ENCODE measurements at regions not wholly inside any gene's neighbourhood (a gene's known extent, or its start where the extent isn't known, plus 50 kb on each side); places are given as distances from the start of the nearest gene placed in this dataset.

DNA sequence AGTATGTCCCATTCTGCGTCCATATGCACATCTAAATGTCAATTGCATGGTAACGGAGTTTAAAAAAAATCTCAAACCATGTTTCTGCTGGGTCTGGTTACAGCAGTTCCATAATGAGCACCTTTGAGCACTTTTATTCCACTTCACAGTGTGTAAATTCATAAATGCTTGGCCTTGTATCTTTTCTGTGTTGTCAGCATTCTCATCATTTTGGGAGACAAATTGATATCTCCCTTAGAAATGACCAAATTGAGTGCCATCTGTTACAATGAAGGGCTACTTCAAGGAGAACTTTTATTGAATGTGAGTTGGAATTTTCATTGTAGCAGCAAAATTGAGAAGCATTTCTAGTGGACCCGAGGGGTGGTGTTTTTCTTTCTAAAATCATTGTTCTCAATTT, 432.9 kb upstream of the PCDH9 start:
- Histone ChIP-seq H2BK20ac (ENCODE audit: low read length) (no peak overlapping the region), H3K14ac (ENCODE audit: insufficient read length) (no peak overlapping the region), H4K91ac (replicated peaks; ENCODE audit: insufficient read length, low read length) (no peak overlapping the region), H3K9me3 (ENCODE audit: insufficient read depth in 2 of 2, low read depth in 1 of 2, low read length in 1 of 2) (no peaks in the 10 kb centered on the region), H3K27me3 (replicated peaks in 1 of 4; ENCODE audit: control insufficient read depth in 3 of 4, extremely low read depth in 1 of 4, insufficient read depth in 3 of 4, low read length in 3 of 4) (no peaks in the 10 kb centered on the region), H3K23ac (ENCODE audit: insufficient read length) (no peak overlapping the region), H3K79me1 (ENCODE audit: low read depth, low read length) (no peaks in the 10 kb centered on the region), H3K4me2 (ENCODE audit: insufficient read depth in 1 of 2, low read depth in 2 of 2, low read length in 2 of 2) (no peak overlapping the region), H2AK5ac (ENCODE audit: low read depth, low read length) (no peak overlapping the region), H4K5ac (ENCODE audit: insufficient read length, low read depth, low read length) (no peak overlapping the region), H4K8ac (ENCODE audit: extremely low read depth, insufficient read depth, low read length) (no peak overlapping the region), H3K4ac (replicated peaks; ENCODE audit: insufficient read length, low read depth, low read length) (no peak overlapping the region), H2AFZ (ENCODE audit: low read length) (no peak overlapping the region), H3K23me2 (ENCODE audit: low read depth, low read length) (no peaks in the 10 kb centered on the region), H3K9ac (replicated peaks in 1 of 4; ENCODE audit: extremely low read depth in 1 of 4, low read depth in 3 of 4, low read length in 3 of 4) (no peak overlapping the region), H3K56ac (replicated peaks; ENCODE audit: insufficient read length, low read depth, low read length) (no peak overlapping the region), H2BK120ac (replicated peaks; ENCODE audit: low read depth, low read length) (no peak overlapping the region), H2BK12ac (ENCODE audit: low read depth, low read length) (no peak overlapping the region), H3K4me1 (replicated peaks in 1 of 4; ENCODE audit: control insufficient read depth in 3 of 4, insufficient read depth in 4 of 4, low read length in 3 of 4) (no peaks in the 10 kb centered on the region), H3K27ac (ENCODE audit: low read depth, low read length) (no peak overlapping the region), H3K4me3 (ENCODE audit: extremely low read depth in 1 of 4, insufficient read depth in 2 of 4, low read depth in 3 of 4, low read length in 4 of 4) (no peak overlapping the region), H3K18ac (ENCODE audit: extremely low read depth, low read length) (no peak overlapping the region), H2BK15ac (ENCODE audit: low read length) (no peak overlapping the region), H2BK5ac (ENCODE audit: low read depth, low read length) (no peak overlapping the region), H3K79me2 (ENCODE audit: control insufficient read depth in 1 of 2, insufficient read depth in 2 of 2, low read length in 2 of 2) (no peaks in the 10 kb centered on the region), H4K20me1 (replicated peaks in 1 of 2; ENCODE audit: control insufficient read depth in 1 of 2, insufficient read depth in 2 of 2, low read length in 2 of 2) (no peaks in the 10 kb centered on the region), H3K36me3 (ENCODE audit: control insufficient read depth in 2 of 4, insufficient read depth in 4 of 4, low read length in 3 of 4) (no peaks in the 10 kb centered on the region)
- WGBS, 2 experiments (ENCODE audit: extremely low coverage in 1 of 2, insufficient coverage in 1 of 2, insufficient read length in 1 of 2, insufficient replicate concordance in 2 of 2, low coverage in 1 of 2, low lambda C conversion rate in 2 of 2, missing lambda C conversion rate in 1 of 2), result 93% methylated on average over 3 of the region's 3 CpGs; no CpG with 5 or more reads in 1 of the 2 experiments
- POLR2A ChIA-PET (ENCODE audit: partially characterized antibody), result no interaction called here
- CTCF ChIA-PET (ENCODE audit: partially characterized antibody), result no interaction called here
- FAIRE-seq, result no peak
- no peak for DNase-seq (ENCODE audit: low read depth in 1 of 2, low spot score in 2 of 2)
- TF ChIP-seq CTBP2 (IDR thresholded peaks at IDR 0.05; ENCODE audit: borderline replicate concordance, insufficient read depth, insufficient read length, low read length) (no peak), SIX5 (IDR thresholded peaks at IDR 0.05; ENCODE audit: low read depth, low read length) (no peak), EGR1 (IDR thresholded peaks at IDR 0.05; ENCODE audit: borderline replicate concordance, low read depth, low read length) (no peak), ASH2L (IDR thresholded peaks at IDR 0.05; ENCODE audit: low read length) (no peak), SRF (IDR thresholded peaks at IDR 0.05; ENCODE audit: low read depth, low read length) (no peak), KDM5A (IDR thresholded peaks at IDR 0.05; ENCODE audit: low read length) (no peak), CEBPB (IDR thresholded peaks at IDR 0.05; ENCODE audit: low read depth, low read length) (no peak), RAD21 (IDR thresholded peaks at IDR 0.05 in 1 of 2, conservative IDR thresholded peaks at IDR 0.05 in 1 of 2; ENCODE audit: low read depth in 2 of 2, low read length in 2 of 2) (no peak), TAF7 (optimal IDR thresholded peaks at IDR 0.05; ENCODE audit: borderline replicate concordance, low read depth, low read length) (no peak), POU5F1 (IDR thresholded peaks at IDR 0.05; ENCODE audit: low read depth, low read length) (no peak), POLR2A (IDR thresholded peaks at IDR 0.05; ENCODE audit: control extremely low read depth in 1 of 2, low read depth in 2 of 2, low read length in 2 of 2) (no peak)
- TF ChIP-seq, protein P1, sequence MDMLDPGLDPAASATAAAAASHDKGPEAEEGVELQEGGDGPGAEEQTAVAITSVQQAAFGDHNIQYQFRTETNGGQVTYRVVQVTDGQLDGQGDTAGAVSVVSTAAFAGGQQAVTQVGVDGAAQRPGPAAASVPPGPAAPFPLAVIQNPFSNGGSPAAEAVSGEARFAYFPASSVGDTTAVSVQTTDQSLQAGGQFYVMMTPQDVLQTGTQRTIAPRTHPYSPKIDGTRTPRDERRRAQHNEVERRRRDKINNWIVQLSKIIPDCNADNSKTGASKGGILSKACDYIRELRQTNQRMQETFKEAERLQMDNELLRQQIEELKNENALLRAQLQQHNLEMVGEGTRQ (IDR thresholded peaks at IDR 0.05; ENCODE audit: low read length), result no peak

Measured in H1 (cell line).